SK-MEL-5 (cell line): ENCODE measurements at regions not wholly inside any gene's neighbourhood (a gene's known extent, or its start where the extent isn't known, plus 50 kb on each side); places are given as distances from the start of the nearest gene placed in this dataset.
"Not testable (repeated sequence)": the region's sequence is repeated elsewhere in the genome, so short reads cannot be mapped to it uniquely, and the experiment has no call there.

Experiments
- DNase-seq: peaks from one replicate; pipeline ENCODE4 v3.0.0-alpha.2; 2016; ENCODE audit warnings: low read depth, low spot score
- in situ Hi-C: cut with HindIII; loops from 2 replicates; pipeline ENCODE4 v1.10.0; 2016; ENCODE audit warnings: low sequenced_read_pairs, high pct_unique_total_duplicates, low pct_unique_long_range_greater_than_20kb

DNA sequence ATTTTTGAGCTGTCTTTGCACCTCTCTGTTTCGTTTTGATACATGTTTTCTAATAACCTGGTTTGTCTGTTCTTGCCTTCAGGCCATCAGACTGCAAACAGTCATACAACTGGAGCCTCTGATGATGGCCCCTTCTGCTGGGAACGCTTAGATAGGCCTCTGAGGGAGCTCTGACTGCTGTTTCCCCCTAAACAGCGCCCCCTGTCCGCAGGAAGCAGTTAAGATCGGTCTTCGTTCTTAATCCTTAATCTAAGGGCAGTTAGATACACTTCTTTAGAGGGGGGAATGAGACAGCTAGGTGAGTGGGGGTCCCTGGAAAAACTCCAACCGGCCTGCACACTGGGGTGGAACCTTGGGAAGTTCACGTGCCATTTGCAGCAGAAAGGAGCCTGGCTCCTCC lies 1338.8 kb upstream of the SEL1L start:
- in situ Hi-C loops: no loop called here
- DNase-seq: peak; percentile 57

DNA sequence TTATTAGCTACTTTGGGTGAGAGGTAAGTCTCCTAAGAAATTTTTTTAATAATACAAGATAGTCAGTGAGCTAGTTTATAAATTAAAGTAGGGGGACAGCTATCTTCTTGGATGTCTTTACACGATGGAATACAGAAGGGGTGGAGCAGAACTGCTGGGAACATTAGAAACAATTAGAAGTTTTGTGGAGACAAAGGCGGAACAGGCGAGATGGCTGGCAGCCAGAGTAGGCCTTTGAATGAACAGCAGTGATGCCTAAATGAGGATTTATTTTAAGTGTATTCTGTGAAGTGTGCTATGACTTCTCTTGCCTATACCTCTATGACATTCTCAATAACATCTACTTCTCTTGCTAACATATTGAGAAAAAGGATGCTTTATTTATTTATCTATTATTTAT lies 1345.3 kb upstream of the SEL1L start:
- DNase-seq: no peak
- in situ Hi-C loops: no loop called here

DNA sequence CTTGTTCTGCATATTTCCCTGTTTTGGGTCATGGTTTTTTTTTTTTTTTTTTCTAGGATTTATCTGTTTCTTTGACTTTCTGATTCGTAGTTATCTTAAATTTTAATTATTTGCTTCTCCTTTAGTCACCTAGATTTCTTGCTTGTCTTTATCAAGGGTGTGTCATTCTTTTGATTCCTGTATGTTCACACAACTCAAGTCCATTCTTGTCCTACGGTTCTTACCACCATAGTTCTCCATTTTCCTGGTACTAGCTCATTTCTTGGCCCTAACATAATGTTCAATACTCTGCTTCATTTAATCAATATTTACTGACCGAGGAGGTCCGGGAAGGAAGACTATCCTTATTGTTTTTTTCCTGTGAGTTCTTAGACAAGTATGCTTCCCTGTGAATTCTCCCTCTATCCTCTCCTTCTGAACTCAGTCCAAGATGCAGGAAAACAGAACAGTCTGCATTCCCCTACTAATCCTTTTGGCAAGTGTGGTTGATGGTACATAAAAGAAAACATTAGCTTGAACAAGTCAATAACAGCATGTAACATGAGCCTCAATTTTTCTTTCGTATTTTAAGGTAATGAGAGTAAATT lies 1346.4 kb upstream of the SEL1L start:
- in situ Hi-C loops: no loop called here

DNA sequence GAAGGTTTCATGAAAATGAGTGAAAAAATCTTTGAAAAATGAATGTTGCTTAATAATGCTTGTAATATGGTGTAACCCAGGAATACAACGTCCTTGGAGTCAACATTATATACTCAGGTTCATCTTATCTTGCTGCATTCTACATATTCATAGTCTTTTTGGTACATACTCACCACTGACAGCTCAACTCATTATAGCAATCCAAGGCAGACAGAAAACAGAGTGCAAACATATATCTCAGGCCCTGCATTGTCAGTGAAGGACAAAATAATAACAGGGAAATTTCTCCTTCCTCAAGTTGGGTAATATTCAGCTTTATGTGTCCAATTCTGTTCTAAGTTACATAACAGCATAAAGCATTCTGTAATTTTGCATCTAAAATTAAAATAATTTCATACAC lies 1353.0 kb upstream of the SEL1L start:
- no peak for DNase-seq
- in situ Hi-C loops: no loop called here

More for the DNA sequence above, 1346.4 kb upstream of the SEL1L start:
- no peak for DNase-seq

DNA sequence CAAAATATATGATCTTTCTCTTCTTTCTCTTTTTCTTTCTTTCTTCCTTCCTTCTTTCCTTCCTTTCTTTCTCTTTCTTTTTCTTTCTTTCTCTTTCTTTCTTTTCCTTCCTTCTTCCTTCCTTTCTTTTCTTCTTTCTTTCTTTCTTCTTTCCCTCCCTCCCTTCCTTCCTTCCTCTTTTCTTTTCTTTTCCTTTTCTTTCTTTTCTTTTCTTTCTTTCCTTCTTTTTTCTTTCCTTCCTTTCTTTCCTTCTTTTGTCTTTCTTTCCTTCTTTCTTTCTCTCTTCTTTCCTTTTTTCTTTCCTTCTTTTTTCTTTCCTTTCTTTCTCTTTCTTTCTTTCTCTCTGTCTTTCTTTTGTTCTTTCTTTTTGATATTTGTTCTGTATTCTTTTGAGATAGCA lies 1356.0 kb upstream of the SEL1L start:
- DNase-seq: no peak

DNA sequence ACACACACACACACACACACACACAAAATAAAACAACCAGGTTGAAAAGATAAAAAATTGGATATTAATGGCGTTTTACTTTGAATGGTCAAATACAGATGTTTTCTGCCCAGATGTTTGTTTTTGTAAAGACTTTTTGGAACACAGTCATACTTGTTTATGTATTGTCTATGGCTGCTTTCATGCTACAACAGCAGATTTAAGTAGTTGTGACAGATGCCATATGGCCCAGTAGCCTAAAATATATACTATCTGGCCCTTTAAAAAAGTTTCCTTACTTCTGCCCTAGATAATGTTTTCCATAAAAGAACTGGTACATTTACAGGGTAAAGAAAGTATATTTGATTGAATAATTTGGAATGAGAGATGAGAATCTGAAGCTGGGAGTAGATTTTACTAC lies 1362.8 kb upstream of the SEL1L start:
- in situ Hi-C loops: no loop called here
- no peak for DNase-seq

More for the DNA sequence above, 1356.0 kb upstream of the SEL1L start:
- in situ Hi-C loops: no loop called here

DNA sequence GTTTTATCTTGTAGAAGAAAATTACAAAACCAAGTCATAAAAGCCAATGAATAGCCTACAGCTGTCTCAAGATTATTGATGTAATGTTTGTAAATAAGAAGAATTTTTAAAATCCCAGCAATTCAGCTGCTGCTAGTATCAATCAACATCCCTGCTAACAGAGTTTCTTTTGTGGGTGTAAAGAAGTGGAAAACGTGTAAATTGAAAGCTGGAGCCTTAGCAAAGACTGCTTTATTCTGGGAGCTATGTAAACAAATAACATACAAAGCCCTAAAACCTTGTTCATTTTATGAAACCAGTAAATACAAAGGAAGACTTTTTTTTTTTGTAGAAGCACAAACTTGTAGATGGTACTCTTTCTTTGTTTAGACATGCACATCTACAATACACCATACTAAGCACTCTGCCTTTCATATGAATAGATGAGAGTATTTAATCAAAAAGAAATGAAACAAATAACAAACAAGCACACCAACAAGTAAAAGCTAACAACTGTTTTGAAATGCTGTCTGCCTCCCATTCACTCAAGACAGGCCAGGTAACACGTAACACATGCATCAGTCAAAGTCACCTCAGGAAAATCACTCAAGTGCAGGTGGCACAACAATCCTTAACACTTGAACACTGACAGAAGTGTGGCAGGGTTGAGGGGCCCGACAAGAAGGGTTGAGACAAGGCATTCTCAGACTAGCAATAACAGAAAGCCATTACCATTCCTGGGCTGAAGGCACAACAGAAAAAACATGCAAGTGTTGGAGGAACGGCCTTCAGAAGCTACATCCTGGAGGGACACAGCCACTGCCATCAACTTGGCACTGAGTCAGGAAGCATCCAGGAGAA lies 1364.0 kb upstream of the SEL1L start:
- no peak for DNase-seq
- in situ Hi-C loops: no loop called here

DNA sequence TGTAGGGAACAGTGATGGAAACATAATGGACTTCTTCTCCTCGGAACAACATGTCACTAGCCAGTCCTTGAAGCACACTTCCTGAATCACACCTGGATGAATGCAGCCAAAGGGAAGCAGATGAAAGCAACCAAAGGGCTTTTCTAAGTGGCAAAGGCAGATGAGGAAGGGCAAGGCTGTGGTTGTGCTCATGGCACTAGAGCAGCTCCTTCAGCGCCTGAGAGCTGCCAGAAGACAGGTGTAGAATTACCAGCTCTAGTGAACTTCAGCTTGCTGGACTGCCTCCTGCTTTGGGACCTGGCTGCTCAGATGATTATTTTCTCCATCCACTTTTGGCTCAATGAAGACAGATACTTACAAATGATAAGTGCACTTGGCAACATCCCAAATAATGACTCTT lies 1372.1 kb upstream of the SEL1L start:
- in situ Hi-C loops: no loop called here
- DNase-seq: no peak

DNA sequence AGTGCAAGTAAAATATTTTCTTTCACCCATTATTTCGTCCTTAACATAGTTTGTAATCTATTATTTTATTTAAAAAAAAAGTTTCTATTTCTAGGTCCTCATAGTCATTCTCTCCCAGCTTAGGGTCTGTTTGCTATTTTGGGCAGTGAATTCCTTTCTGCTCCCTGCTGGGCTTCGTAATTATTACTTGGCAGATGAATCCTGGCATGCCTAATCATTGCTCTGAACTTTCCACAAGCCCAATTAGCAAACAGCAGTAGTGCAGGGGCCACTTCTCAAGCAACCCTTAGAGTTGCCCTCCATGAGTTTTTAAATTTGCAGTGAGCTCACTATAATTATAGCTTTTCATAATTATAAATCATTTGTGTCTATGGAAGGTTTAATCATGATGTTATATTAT lies 1378.3 kb upstream of the SEL1L start:
- in situ Hi-C loops: no loop called here
- DNase-seq: no peak

DNA sequence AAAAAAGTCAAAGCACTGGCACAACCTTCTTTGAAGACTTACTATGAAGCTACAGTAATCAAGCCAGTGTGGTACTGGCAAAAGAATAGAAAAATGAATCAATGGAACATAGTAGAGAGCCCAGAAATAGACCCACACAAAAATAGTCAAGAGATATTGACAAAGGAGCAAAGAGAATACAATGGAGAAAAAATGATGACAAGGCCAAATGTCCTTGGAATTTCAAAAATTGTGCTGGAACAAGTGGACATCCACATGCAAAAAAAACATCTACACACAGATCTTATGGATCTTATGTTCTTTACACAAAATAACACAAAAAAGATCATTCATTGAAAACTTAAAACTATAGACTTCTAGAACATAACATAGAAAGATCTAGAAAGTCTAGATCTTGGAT lies 1379.7 kb upstream of the SEL1L start:
- in situ Hi-C loops: no loop called here
- no peak for DNase-seq

DNA sequence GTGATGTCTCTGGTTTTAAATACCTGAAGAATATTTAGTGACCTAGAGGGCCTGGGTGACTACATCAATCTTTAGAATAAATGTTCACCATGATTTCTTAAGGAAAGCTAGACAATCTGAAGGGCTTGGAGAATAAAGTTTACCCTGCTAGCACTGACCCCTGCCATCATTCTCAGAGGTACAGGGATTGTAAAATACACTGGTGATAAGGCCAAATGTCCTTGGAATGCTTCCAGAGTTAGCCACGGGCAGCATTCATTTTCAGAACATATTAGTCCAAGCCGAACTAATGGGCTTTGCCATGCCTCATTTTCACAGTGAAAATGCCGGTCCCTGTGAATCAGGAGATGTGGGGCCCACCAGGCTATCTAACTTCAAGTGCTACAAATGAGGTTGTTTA lies 1381.7 kb upstream of the SEL1L start:
- in situ Hi-C loops: no loop called here
- no peak for DNase-seq

DNA sequence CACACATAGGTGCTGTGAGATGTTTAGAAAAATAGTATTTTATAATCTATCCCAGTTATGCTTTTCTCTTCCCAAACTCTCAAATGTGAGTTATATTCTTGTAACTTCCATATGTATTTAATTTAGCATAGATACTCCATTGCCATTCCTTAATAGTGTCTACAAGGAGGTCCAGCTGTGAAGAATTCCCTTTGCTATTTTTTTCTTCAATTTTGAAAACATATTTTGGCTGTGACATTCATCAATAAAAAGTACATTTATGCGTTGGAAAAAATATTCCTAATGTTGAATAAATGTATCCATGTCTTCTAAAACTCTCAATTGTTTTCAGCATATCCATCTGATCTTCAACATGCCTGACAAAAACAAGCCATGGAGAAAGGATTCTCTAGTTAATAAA lies 1402.0 kb upstream of the SEL1L start:
- no peak for DNase-seq
- in situ Hi-C loops: no loop called here

DNA sequence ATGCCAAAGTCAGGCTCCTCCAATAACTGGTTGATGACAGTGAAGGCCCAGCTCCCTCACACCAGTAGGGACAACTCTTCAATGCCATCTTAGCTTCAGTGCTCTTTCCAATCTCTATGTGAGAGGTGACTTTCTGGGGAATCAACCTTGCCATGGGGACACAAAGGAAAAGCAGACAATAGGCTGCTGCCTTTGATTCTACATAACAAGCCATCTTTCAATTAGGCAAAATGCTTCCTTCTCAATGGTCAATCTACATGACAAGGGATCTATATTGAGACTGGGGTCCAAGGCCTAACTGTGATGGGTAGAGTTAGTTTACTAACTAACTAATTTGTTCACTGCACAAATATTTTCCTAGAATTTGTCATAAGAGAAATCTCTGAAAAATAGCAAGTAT lies 1417.5 kb upstream of the SEL1L start:
- DNase-seq: no peak
- in situ Hi-C loops: no loop called here

DNA sequence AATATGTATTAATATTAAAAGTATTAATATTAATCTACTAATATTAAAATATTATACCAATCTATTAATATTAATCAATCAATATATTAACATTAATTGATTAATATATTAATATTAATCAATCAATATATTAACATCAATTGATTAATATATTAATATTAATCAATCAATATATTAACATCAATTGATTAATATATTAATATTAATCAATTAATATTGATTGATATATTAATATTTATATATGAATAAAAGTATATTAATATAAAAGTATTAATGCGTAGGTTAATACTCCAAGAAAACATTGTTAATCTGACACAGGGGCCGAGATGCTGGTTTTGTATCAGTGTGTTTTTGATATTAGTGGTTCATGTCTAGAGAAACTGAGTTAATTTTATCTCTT lies 1430.1 kb upstream of the SEL1L start:
- no peak for DNase-seq
- in situ Hi-C loops: no loop called here

DNA sequence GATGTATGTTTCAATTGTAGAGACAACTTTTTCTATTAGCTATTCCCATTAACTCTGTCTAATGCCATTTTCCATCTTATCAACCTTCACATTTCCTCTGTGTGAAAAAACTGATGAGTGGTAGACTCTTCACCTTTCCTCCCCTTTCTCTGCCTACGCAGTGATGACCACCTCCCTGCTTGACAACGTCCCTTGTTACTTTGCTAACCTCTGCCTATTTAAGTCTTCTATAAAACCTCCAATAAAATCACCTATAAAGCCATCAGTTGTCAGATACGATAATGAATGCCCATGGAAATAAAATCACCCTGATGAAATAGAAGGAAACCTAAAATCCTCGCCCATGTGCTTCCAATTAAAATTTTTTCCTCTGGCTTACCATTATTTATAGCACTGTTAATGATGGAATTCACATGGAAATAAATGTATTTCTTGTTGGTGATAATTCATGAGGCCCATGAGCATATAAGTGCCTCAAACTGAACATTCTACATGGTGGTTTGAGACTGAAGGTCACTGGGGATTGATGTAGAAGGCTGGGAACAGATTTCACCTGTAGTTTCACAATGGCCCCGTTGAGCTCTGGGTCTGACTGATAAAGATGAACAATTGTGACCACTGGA lies 1454.0 kb upstream of the SEL1L start:
- no peak for DNase-seq
- in situ Hi-C loops: no loop called here

DNA sequence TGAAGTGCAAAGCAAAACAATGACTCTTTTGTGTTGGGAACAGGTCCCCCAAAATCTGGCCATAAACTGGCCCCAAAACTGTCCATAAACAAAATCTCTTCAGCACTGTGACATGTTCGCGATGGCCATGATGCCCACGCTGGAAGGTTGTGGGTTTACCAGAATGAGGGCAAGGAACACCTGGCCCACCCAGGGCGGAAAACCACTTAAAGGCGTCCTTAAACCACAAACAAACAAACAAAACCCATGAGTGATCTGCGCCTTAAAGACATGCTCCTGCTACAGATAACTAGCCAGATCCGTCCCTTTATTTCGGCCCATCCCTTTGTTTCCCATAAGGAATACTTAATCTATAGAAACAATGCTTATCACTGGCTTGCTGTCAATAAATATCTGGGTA lies 1460.9 kb upstream of the SEL1L start:
- in situ Hi-C loops, DNase-seq: not testable (repeated sequence)

DNA sequence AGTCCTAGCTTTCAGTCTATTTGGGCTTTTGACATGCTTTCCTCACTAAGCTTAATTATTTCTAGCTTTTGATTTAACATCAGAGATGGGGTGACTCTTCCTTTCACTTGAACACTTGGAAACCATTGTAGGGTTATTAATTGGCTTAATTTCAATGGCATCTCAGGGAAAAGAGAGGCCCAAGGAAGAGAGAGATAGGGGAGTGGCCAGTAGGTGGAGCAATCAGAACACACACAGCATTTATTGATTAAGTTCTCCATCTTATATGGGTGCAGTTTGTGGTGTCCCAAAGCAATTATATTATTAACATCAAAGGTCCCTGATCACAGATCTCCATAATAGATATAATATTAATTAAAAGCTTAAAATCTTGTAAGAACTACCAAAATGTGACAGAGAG lies 1466.1 kb upstream of the SEL1L start:
- DNase-seq: peak; percentile 35
- in situ Hi-C loops: no loop called here

DNA sequence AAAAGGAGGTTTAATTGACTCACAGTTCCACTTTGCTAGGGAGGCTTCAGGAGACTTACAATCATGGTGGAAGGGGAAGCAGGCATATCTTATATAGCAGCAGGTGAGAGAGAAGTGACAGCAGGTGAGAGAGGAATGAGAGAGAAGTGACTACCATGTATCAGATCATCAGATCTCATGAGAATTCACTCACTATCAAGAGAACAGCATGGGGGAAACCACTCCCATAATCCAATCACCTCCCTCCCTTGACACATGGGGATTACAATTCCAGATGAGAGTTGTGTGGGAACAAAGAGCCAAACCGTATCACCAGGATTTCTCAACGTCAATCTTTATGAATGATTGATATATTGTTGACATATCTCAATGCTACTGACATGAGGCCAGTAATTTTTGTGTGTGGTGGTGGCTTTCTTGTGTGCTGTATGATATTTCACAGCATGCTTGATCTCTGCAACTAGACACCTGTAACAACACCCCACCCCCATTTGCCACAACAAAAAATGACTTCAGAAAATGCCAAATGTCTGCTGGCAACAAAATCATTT lies 1470.9 kb upstream of the SEL1L start:
- in situ Hi-C loops: no loop called here
- DNase-seq: no peak
